SU-DHL-6 (cell line): ENCODE measurements at regions not wholly inside any gene's neighbourhood (a gene's known extent, or its start where the extent isn't known, plus 50 kb on each side); places are given as distances from the start of the nearest gene placed in this dataset.
"Not testable (repeated sequence)": the region's sequence is repeated elsewhere in the genome, so short reads cannot be mapped to it uniquely, and the experiment has no call there.

ENCODE experiments used
- H2AFZ ChIP-seq: fragments of 200-600 bp; sonication (generic); 2 replicates; pipeline ENCODE4 v1.6.1; 2014; ENCODE audit warnings: low read depth, mild to moderate bottlenecking, moderate library complexity, mixed read lengths, antibody characterized with exemption, low read length; ENCODE audit not compliant: severe bottlenecking
- H3F3A ChIP-seq: fragments of 200-600 bp; shearing (Covaris generic); 2 replicates; pipeline ENCODE4 v1.6.0; 2016; ENCODE audit warnings: antibody characterized with exemption, mild to moderate bottlenecking; ENCODE audit not compliant: insufficient read depth
- H3K27ac ChIP-seq: fragments of 200-600 bp; sonication (generic); 2 replicates; pipeline ENCODE4 v1.5.1; 2016; ENCODE audit warnings: low read depth, mild to moderate bottlenecking, low read length, moderate library complexity, mixed read lengths
- H3K27me3 ChIP-seq: fragments of 200-600 bp; sonication (generic), shearing (Covaris generic); 2 replicates; pipeline ENCODE4 v1.6.0; 2014; ENCODE audit warnings: mild to moderate bottlenecking, low read length
- H3K36me3 ChIP-seq: fragments of 200-600 bp; sonication (generic); 2 replicates; pipeline ENCODE4 v1.6.1; 2014; ENCODE audit warnings: mild to moderate bottlenecking, low read length, mixed read lengths
- H3K4me2 ChIP-seq: fragments of 300-600, 200-600 bp; shearing (Covaris generic), sonication (generic); 2 replicates; pipeline ENCODE4 v1.6.0; 2014; ENCODE audit warnings: low read length, low read depth, mild to moderate bottlenecking; ENCODE audit not compliant: poor library complexity, severe bottlenecking
- H3K4me3 ChIP-seq: fragments of 200-600 bp; sonication (generic); 2 replicates; pipeline ENCODE4 v1.5.1; 2014; ENCODE audit warnings: antibody characterized with exemption, low read length, mild to moderate bottlenecking, mixed read lengths; ENCODE audit not compliant: insufficient read depth, poor library complexity, severe bottlenecking
- H3K79me2 ChIP-seq: fragments of 200-600 bp; sonication (generic); 2 replicates; pipeline ENCODE4 v1.6.1; 2014; ENCODE audit warnings: mild to moderate bottlenecking, low read length, moderate library complexity; ENCODE audit not compliant: insufficient read depth
- H3K9ac ChIP-seq: fragments of 200-600 bp; sonication (generic); 2 replicates; pipeline ENCODE4 v1.7.0; 2014; ENCODE audit warnings: mild to moderate bottlenecking, low read length
- H3K9me2 ChIP-seq: fragments of 200-600 bp; sonication (generic); replicated peaks from 2 replicates; pipeline ENCODE4 v1.6.1; 2014; ENCODE audit warnings: low read length; ENCODE audit not compliant: insufficient read depth
- H3K9me3 ChIP-seq: fragments of 200-600 bp; sonication (generic); 2 replicates; pipeline ENCODE4 v1.6.1; 2014; ENCODE audit warnings: low read length, mixed read lengths; ENCODE audit not compliant: insufficient read depth
- H4K20me1 ChIP-seq: fragments of 200-600 bp; sonication (generic); 2 replicates; pipeline ENCODE4 v1.6.1; 2014; ENCODE audit warnings: low read depth, mild to moderate bottlenecking, antibody characterized with exemption, low read length, moderate library complexity, mixed read lengths
- CTCF ChIP-seq: fragments of 200-600 bp; sonication (generic); IDR thresholded peaks from one replicate; pipeline ENCODE4 v1.5.1; 2017; ENCODE audit warnings: antibody characterized with exemption, mild to moderate bottlenecking, low read length, moderate library complexity; ENCODE audit not compliant: insufficient read depth, poor library complexity, severe bottlenecking
- EZH2phosphoT487 ChIP-seq: fragments of 200-600 bp; sonication (generic), shearing (Covaris generic); conservative IDR thresholded peaks from 2 replicates; pipeline ENCODE4 v1.6.1; 2018; ENCODE audit warnings: mild to moderate bottlenecking, antibody characterized with exemption, low read length, moderate library complexity, mixed read lengths

- Histone ChIP-seq H3K4me2 (no peak overlapping the region), H3K9ac (no peak overlapping the region)
These were observed 372.3 kb downstream of the CPS1 start for GRCh38 chr2:210928714-210929113.

GRCh38 chr2:210938228-210938627 is 381.8 kb downstream of the CPS1 start:
- H3K27me3 ChIP-seq, result no peaks in the 10 kb centered on the region
- H3K36me3 ChIP-seq, result no peaks in the 10 kb centered on the region
- no peak overlapping the region for H3K9ac ChIP-seq
- no peaks in the 10 kb centered on the region for H3F3A ChIP-seq
- no peaks in the 10 kb centered on the region for H3K9me2 ChIP-seq
- H2AFZ ChIP-seq, result no peak overlapping the region
- H3K4me2 ChIP-seq, result no peak overlapping the region
- H3K27ac ChIP-seq, result no peak overlapping the region
- no peaks in the 10 kb centered on the region for H3K79me2 ChIP-seq
- TF ChIP-seq CTCF (no peak), EZH2phosphoT487 (no peak)
- H3K4me3 ChIP-seq, result no peak overlapping the region
- no peaks in the 10 kb centered on the region for H3K9me3 ChIP-seq
- no peaks in the 10 kb centered on the region for H4K20me1 ChIP-seq

More at GRCh38 chr2:210928714-210929113, 372.3 kb downstream of the CPS1 start:
- Histone ChIP-seq H2AFZ (no peak overlapping the region), H3K36me3 (no peaks in the 10 kb centered on the region), H3K9me2 (no peaks in the 10 kb centered on the region; the same call in 1 of the 2 replicates), H3K79me2 (no peaks in the 10 kb centered on the region), H3K27me3 (no peaks in the 10 kb centered on the region), H3K4me3 (no peak overlapping the region), H3K27ac (no peak overlapping the region), H4K20me1 (no peaks in the 10 kb centered on the region), H3F3A (no peaks in the 10 kb centered on the region), H3K9me3 (no peaks in the 10 kb centered on the region)
- TF ChIP-seq EZH2phosphoT487, result no peak
- no peak for TF ChIP-seq CTCF

GRCh38 chr2:210946395-210946794 is 390.0 kb downstream of the CPS1 start:
- Histone ChIP-seq H3K9ac (no peak overlapping the region), H3K4me3 (no peak overlapping the region), H3K9me2 (no peaks in the 10 kb centered on the region), H4K20me1 (no peaks in the 10 kb centered on the region), H3K4me2 (no peak overlapping the region), H3K27me3 (no peaks in the 10 kb centered on the region), H2AFZ (no peak overlapping the region), H3K79me2 (no peaks in the 10 kb centered on the region), H3K9me3 (no peaks in the 10 kb centered on the region), H3F3A (no peaks in the 10 kb centered on the region), H3K27ac (no peak overlapping the region), H3K36me3 (no peaks in the 10 kb centered on the region)
- TF ChIP-seq EZH2phosphoT487, result no peak
- no peak for TF ChIP-seq CTCF

GRCh38 chr2:210950434-210951060 is 394.1 kb downstream of the CPS1 start:
- H3K4me2 ChIP-seq, H3K4me3 ChIP-seq, H4K20me1 ChIP-seq: not testable (repeated sequence)

More at GRCh38 chr2:210950434-210951060, 394.1 kb downstream of the CPS1 start:
- H3K79me2 ChIP-seq, H2AFZ ChIP-seq, H3K36me3 ChIP-seq, H3K27ac ChIP-seq, H3K9me2 ChIP-seq, H3K27me3 ChIP-seq, H3F3A ChIP-seq, H3K9ac ChIP-seq, H3K9me3 ChIP-seq: not testable (repeated sequence)
